Brain pericyte (primary cell): ENCODE measurements at regions not wholly inside any gene's neighbourhood (a gene's known extent, or its start where the extent isn't known, plus 50 kb on each side); places are given as distances from the start of the nearest gene placed in this dataset.

Source experiments
- DNase-seq: peaks from one replicate; pipeline ENCODE4 v3.0.0-alpha.2; 2012; ENCODE audit warnings: low read depth, low spot score

GRCh38 chr4:63505714-63506460, 903.4 kb downstream of the TECRL start:
- no peak for DNase-seq

GRCh38 chr4:63493265-63493664, 916.0 kb downstream of the TECRL start:
- no peak for DNase-seq

- DNase-seq = no peak
Observed at GRCh38 chr4:63492515-63492914, 916.7 kb downstream of the TECRL start.

GRCh38 chr4:63464393-63464792, 944.9 kb downstream of the TECRL start:
- no peak for DNase-seq

- DNase-seq = no peak
Observed at GRCh38 chr4:63460075-63460474, 949.2 kb downstream of the TECRL start.

- DNase-seq = no peak
Observed at GRCh38 chr4:63459329-63459728, 949.9 kb downstream of the TECRL start.

GRCh38 chr4:63458010-63458409, 951.2 kb downstream of the TECRL start:
- no peak for DNase-seq

GRCh38 chr4:63440236-63440635, 969.0 kb downstream of the TECRL start:
- DNase-seq = no peak

- no peak for DNase-seq
Observed at GRCh38 chr4:63430105-63430504, 979.1 kb downstream of the TECRL start.

GRCh38 chr4:63396269-63396668, 1013.0 kb downstream of the TECRL start:
- DNase-seq = no peak

GRCh38 chr4:63393544-63393943, 1015.7 kb downstream of the TECRL start:
- DNase-seq = no peak

- DNase-seq = no peak
Observed at GRCh38 chr4:63379750-63380522, 1029.3 kb downstream of the TECRL start.

GRCh38 chr4:63371001-63371400, 1038.2 kb downstream of the TECRL start:
- no peak for DNase-seq

- DNase-seq = no peak
Observed at GRCh38 chr4:63361628-63362027, 1047.6 kb downstream of the TECRL start.

- no peak for DNase-seq
Observed at GRCh38 chr4:63361066-63361465, 1048.2 kb downstream of the TECRL start.

- DNase-seq = no peak
Observed at GRCh38 chr4:63349674-63350025, 1059.6 kb downstream of the TECRL start.

- no peak for DNase-seq
Observed at GRCh38 chr4:63348735-63349673, 1060.2 kb downstream of the TECRL start.

- DNase-seq = no peak
Observed at GRCh38 chr4:63325140-63325539, 1084.1 kb downstream of the TECRL start.

- DNase-seq = no peak
Observed at GRCh38 chr4:63316633-63317032, 1092.6 kb downstream of the TECRL start.

GRCh38 chr4:63315651-63316050, 1093.6 kb downstream of the TECRL start:
- DNase-seq = no peak

GRCh38 chr4:63308697-63309096, 1100.6 kb downstream of the TECRL start:
- DNase-seq = no peak

- no peak for DNase-seq
Observed at GRCh38 chr4:63302792-63303191, 1106.5 kb downstream of the TECRL start.
